Left lung (tissue), 4 donors: ENCODE measurements at regions not wholly inside any gene's neighbourhood (a gene's known extent, or its start where the extent isn't known, plus 50 kb on each side); places are given as distances from the start of the nearest gene placed in this dataset.
A peak's percentile ranks its signal among the peaks of the same experiment; 100 is the strongest.

Experiments used
- ATAC-seq: fragments of 200-7000 bp; cut with Tn5 transposase; one replicate; pipeline ENCODE4 v1.9.1; 2020; ENCODE audit warnings: moderate library complexity
- DNase-seq, 4 donors: peaks; one replicate each; pipeline ENCODE4 v3.0.0-alpha.2; 2013 to 2020
- H3K27ac ChIP-seq, 2 donors: fragments of 200-600 bp; sonication (generic) in 1 of 2; one replicate each; pipeline versions ENCODE4 v1.5.0 to v1.8.0; 2020 to 2021
- H3K27me3 ChIP-seq, 2 donors: fragments of 200-600 bp; sonication (generic) in 1 of 2; one replicate each; pipeline versions ENCODE4 v1.5.0 to v1.8.0; 2020 to 2021
- H3K36me3 ChIP-seq, 2 donors: fragments of 200-600 bp; sonication (generic) in 1 of 2; one replicate each; pipeline versions ENCODE4 v1.5.0 to v1.8.0; 2020 to 2021
- H3K4me1 ChIP-seq, 2 donors: fragments of 200-600 bp; one replicate each; pipeline ENCODE4 v1.8.0; 2021
- H3K4me3 ChIP-seq, 2 donors: fragments of 200-600 bp; sonication (generic) in 1 of 2; one replicate each; pipeline versions ENCODE4 v1.5.0 to v1.8.0; 2020 to 2021; ENCODE audit warnings: mild to moderate bottlenecking in 1 of 2
- H3K9me3 ChIP-seq, 2 donors: fragments of 200-600 bp; sonication (generic) in 1 of 2; one replicate each; pipeline versions ENCODE4 v1.5.0 to v1.8.0; 2020 to 2021
- CTCF ChIP-seq, 2 donors: fragments of 200-600 bp; sonication (generic) in 1 of 2; IDR thresholded peaks; one replicate each; pipeline versions ENCODE4 v1.5.0 to v1.8.0; 2021; ENCODE audit warnings: antibody characterized with exemption in 2 of 2
- intact Hi-C, 2 donors: fragments of 100-400 bp; cut with DNase I; formaldehyde crosslinking; loops; one replicate each; pipeline versions ENCODE4 v1.11.2 to v1.14.2; 2022
- donor health status: DM: no; HTN: yes; CAD: no.
- donor health status: DM: no; HTN: no; CAD: no.

GRCh38 chr20:50354721-50355589 lies 155.2 kb upstream of the PTPN1 start:
- H3K4me3 ChIP-seq = no peak overlapping the region
- H3K36me3 ChIP-seq = no peaks in the 10 kb centered on the region
- DNase-seq = peak in 1 of 4 donors; percentile 73
- H3K9me3 ChIP-seq = no peaks in the 10 kb centered on the region
- peaks cover 4 to 29% of the 10 kb centered on the region in 2 donors for H3K4me1 ChIP-seq
- H3K27me3 ChIP-seq = no peaks in the 10 kb centered on the region
- no peak for TF ChIP-seq CTCF (IDR thresholded peaks at IDR 0.05)
- no peak overlapping the region for H3K27ac ChIP-seq
- intact Hi-C loops = no loop called here
- no peak for ATAC-seq

GRCh38 chr20:50355590-50356524 lies 154.3 kb upstream of the PTPN1 start:
- no peak for TF ChIP-seq CTCF (IDR thresholded peaks at IDR 0.05)
- Histone ChIP-seq H3K4me1 (peaks cover 4 to 26% of the 10 kb centered on the region in 2 donors), H3K9me3 (no peaks in the 10 kb centered on the region), H3K36me3 (no peaks in the 10 kb centered on the region), H3K27ac (no peak overlapping the region), H3K27me3 (no peaks in the 10 kb centered on the region), H3K4me3 (no peak overlapping the region)
- DNase-seq (no peak), ATAC-seq (no peak)
- intact Hi-C loops = no loop called here

GRCh38 chr20:50356525-50356885 lies 153.7 kb upstream of the PTPN1 start:
- TF ChIP-seq CTCF (IDR thresholded peaks at IDR 0.05) = no peak
- H3K27me3 ChIP-seq = no peaks in the 10 kb centered on the region
- DNase-seq = peak in 1 of 4 donors; percentile 61
- no peak overlapping the region for H3K27ac ChIP-seq
- no peak overlapping the region for H3K4me3 ChIP-seq
- ATAC-seq = no peak
- H3K4me1 ChIP-seq = peaks cover 4 to 22% of the 10 kb centered on the region in 2 donors
- H3K9me3 ChIP-seq = no peaks in the 10 kb centered on the region
- H3K36me3 ChIP-seq = no peaks in the 10 kb centered on the region
- intact Hi-C loops = no loop called here

- Histone ChIP-seq H3K27me3 (no peaks in the 10 kb centered on the region), H3K4me3 (no peak overlapping the region), H3K27ac (no peak overlapping the region), H3K9me3 (no peaks in the 10 kb centered on the region), H3K36me3 (no peaks in the 10 kb centered on the region), H3K4me1 (peaks cover 4 to 22% of the 10 kb centered on the region in 2 donors)
- ATAC-seq = no peak
- DNase-seq = no peak
- intact Hi-C loops = no loop called here
- no peak for TF ChIP-seq CTCF (IDR thresholded peaks at IDR 0.05)
Measured at GRCh38 chr20:50356962-50357782, 153.0 kb upstream of the PTPN1 start.
